EH (cell line): ENCODE measurements at regions not wholly inside any gene's neighbourhood (a gene's known extent, or its start where the extent isn't known, plus 50 kb on each side); places are given as distances from the start of the nearest gene placed in this dataset.

ENCODE experiments used
- DNase-seq: peaks from one replicate; pipeline ENCODE4 v3.0.0-alpha.2; 2015; ENCODE audit warnings: low read depth

GRCh38 chr3:22225161-22225560 lies 474.2 kb upstream of the ZNF385D start:
- no peak for DNase-seq

GRCh38 chr3:22228705-22229104 lies 477.7 kb upstream of the ZNF385D start:
- DNase-seq: no peak

- no peak for DNase-seq
Observed at GRCh38 chr3:22231061-22231460, 480.1 kb upstream of the ZNF385D start.

- DNase-seq: no peak
Observed at GRCh38 chr3:22236490-22237270, 485.7 kb upstream of the ZNF385D start.

GRCh38 chr3:22239011-22239410 lies 488.0 kb upstream of the ZNF385D start:
- DNase-seq: no peak

GRCh38 chr3:22241110-22241509 lies 490.1 kb upstream of the ZNF385D start:
- DNase-seq: no peak

- DNase-seq: peak; percentile 84
Observed at GRCh38 chr3:22244761-22245521, 493.9 kb upstream of the ZNF385D start.

- DNase-seq: no peak
Observed at GRCh38 chr3:22245811-22246583, 495.0 kb upstream of the ZNF385D start.

GRCh38 chr3:22249658-22250057 lies 498.6 kb upstream of the ZNF385D start:
- no peak for DNase-seq

- no peak for DNase-seq
Observed at GRCh38 chr3:22257252-22257651, 506.2 kb upstream of the ZNF385D start.

GRCh38 chr3:22262386-22262785 lies 511.4 kb upstream of the ZNF385D start:
- DNase-seq: no peak

GRCh38 chr3:22263042-22263441 lies 512.0 kb upstream of the ZNF385D start:
- DNase-seq: peak; percentile 11

- no peak for DNase-seq
Observed at GRCh38 chr3:22265403-22265802, 514.4 kb upstream of the ZNF385D start.

GRCh38 chr3:22269831-22270230 lies 518.8 kb upstream of the ZNF385D start:
- DNase-seq: peak; percentile 6

- DNase-seq: no peak
Observed at GRCh38 chr3:22276351-22276750, 525.3 kb upstream of the ZNF385D start.

- DNase-seq: peak; percentile 1
Observed at GRCh38 chr3:22284559-22284958, 533.5 kb upstream of the ZNF385D start.

GRCh38 chr3:22288756-22289155 lies 537.7 kb upstream of the ZNF385D start:
- no peak for DNase-seq

- DNase-seq: no peak
Observed at GRCh38 chr3:22292681-22293080, 541.7 kb upstream of the ZNF385D start.

GRCh38 chr3:22296601-22297000 lies 545.6 kb upstream of the ZNF385D start:
- no peak for DNase-seq

GRCh38 chr3:22297436-22297835 lies 546.4 kb upstream of the ZNF385D start:
- no peak for DNase-seq

- DNase-seq: no peak
Observed at GRCh38 chr3:22306454-22306853, 555.4 kb upstream of the ZNF385D start.

GRCh38 chr3:22308871-22309270 lies 557.9 kb upstream of the ZNF385D start:
- no peak for DNase-seq

GRCh38 chr3:22315925-22316324 lies 564.9 kb upstream of the ZNF385D start:
- no peak for DNase-seq
